NCI-H2196 (cell line): ENCODE measurements at regions not wholly inside any gene's neighbourhood (a gene's known extent, or its start where the extent isn't known, plus 50 kb on each side); places are given as distances from the start of the nearest gene placed in this dataset.
A peak's percentile ranks its signal among the peaks of the same experiment; 100 is the strongest.

Experiments used
- DNase-seq: peaks from one replicate; lab custom pipeline; 2025; ENCODE audit not compliant: unreplicated experiment; lab: John Stamatoyannopoulos, UW

DNA sequence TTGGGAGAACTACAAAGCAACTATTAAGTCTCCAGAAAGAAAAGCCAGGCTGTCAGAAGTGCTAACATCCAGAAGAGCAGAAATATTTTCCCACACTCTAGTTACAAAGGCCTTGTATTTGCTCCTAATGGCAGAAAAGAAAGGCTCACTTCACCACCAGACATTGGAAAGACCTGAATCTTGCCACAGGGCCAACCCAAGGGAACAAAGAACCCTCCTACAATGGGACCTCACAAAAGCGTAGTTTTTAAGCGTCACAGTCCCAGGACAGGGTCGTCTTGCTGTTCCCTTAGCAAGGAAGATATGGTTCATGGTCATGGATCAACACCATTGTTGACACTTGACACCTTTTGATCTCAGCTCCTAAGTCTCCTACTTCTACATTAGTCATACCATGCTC lies 119.1 kb downstream of the RPS29 start:
- no peak for DNase-seq

DNA sequence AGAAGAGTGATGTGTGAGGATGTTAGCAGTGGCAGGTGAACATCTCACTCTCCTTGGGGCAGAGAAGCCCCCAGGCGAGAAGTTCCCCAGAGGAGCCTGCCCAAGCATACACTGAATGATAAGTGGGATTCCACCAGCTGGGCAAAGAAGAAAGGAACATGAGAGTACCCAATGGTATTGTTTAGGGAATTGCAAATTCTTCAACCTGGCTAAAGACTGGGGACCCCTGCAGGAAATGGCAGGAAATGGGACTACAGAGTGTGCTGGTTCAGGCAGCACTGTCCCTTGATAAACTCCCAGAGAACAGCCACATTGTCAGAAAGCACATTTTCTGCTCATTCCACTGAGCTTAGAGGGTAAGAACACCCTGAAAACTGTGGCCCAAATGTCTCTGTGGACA lies 121.3 kb downstream of the RPS29 start:
- no peak for DNase-seq

DNA sequence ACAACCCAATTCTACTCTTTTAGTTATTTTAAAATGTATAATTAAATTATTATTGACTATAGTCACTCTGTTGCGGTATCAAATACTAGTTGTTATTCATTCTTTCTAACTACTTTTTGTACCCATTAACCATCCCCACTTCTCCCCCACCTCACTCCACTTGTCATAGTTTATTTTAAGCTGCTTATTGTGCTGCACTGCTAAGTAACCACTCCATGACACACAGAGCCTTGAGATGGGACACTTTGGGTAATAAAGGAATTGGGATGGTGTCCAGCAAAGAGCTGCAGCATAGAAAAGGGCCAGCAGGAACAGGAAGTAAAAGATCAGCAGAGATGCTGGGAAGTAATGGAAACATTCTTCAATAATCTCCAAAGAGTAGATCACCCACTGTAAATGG lies 123.0 kb downstream of the RPS29 start:
- no peak for DNase-seq

DNA sequence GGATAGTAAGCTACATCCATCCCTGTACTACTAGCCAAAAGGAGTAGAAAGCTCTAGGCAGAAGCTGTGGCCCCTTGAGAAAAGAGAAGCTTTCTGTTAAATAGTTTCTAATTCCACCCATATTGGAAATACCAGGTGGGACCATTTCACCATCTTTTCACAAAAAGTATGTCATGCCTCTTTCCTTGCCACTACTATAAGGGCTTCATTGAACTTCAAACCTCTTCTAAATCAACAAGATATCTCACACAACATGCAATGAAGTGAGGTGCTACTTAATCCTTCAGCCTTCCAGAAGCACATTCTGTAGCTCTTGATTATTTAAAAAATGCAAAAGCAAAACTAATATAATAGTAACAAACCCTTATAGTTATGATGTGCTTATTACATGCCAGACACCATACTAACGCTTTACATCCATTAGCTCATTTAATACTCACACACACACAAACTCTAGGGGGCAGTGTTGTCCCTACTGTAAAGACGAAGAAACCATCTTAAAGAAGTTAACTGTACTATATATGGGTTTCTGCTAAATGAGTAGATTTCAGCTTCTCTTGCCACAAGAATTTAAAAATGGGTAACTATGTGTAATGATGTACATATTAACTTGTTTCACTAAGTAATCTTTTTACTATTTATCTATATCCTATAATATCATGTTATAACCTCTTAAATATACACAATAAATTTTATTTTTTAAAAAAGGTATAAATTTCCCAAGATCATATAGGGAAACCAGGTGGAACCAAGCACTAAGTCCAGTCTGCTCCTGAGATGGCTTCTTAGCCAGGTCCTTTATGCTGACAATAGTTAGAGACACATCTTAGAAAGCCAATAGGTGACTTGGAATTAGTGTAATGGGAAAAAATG lies 124.4 kb downstream of the RPS29 start:
- DNase-seq, result peak; percentile 50

DNA sequence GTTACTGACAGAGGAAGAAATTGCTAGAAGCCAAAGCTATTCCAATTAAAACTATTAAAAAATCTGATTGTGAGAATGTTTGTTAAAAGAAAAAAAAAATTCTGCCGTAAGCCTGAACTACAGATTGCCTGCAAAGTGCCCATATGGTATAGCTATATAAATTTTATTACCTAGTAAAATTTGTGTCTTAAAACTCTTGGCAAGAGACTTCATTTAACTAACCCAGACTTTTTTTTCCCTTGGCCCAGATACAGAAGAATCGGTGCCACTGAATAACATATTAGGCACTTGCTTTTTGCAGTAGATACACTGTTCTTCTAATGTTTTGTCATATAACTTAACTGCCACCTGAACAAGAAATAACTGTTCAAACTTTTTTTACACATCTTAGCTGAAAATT lies 125.5 kb downstream of the RPS29 start:
- DNase-seq, result no peak

DNA sequence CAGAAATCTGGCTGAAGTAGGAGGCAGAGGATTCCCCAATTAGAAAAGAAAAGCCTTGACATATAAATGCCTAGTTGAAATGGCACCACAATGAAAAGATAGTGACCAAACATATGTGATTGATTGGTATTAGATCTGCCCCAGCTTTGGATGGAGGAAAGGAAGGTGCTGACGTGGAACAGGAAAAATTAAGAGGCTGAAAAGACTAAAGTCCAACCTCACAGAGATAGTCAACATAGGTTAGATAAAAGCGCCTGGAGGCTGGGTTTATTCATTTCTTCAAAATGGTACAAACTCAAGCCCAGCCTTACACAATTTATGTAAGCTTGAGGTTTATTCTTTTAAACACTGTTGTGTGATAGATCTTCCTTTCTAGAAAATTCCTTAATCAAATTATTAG lies 129.6 kb downstream of the RPS29 start:
- DNase-seq, result no peak

DNA sequence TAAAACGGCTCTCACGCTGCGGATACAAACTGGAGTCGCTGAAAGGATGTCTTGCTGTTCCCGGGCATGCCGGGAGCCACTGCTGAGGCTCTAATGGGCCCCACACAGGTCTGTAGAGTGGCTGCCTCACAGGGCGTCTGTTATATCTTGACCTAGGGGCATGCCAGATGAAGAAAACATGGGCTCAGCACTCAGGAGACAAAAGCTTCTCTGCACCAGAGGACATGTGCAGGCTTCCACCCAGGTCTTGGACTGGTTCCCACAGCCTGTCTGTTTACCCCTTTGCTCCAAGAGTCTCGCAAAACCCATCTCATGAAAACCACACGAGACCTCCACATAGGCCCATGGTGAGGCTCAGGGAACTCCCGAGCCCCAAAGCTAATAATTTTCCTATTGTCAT lies 134.2 kb downstream of the RPS29 start:
- no peak for DNase-seq

DNA sequence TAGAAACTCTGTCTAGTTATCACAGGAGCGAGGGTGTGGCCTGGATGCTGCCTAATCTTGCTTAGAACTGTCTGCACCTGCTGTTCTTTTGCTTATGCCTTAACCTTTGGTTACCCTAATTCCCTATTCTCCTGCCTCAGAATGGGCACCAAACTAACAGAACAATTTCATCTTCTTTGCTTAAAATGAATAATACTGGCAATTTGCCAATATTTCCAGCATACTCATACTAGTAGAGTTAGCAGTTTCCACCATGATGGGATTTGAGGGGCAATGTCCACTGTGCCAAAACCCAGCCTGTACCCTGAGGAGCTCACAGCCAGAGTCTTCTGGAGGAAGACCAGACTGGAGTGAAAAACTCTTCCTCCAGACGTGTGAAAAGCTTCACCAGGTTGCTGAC lies 136.4 kb downstream of the RPS29 start:
- no peak for DNase-seq

DNA sequence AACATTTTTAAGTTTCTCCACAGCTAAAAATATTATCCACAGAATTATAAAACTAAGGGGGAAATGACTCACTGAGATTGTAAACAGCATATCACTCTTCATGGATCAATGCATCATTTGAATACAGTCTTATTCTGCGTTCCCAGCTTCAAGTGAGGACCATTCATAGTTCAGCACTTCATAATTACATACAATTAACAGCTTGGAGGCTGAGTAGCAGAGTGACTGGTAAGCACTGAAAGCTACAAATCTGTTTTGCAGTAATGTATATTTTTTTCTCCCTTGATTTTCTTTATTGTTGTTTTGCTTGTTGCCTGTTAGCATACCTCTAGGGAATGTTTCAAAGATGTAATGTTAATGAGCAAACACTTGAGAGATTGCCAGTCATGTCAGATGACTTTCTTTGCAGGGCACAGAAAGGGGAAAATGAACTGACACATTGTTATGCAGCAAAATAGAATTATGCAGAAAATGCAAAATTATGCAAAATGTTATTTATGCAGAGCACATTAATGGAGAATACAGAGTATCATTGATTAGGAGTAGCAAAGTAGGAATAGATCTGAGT lies 138.6 kb downstream of the RPS29 start:
- DNase-seq, result no peak

DNA sequence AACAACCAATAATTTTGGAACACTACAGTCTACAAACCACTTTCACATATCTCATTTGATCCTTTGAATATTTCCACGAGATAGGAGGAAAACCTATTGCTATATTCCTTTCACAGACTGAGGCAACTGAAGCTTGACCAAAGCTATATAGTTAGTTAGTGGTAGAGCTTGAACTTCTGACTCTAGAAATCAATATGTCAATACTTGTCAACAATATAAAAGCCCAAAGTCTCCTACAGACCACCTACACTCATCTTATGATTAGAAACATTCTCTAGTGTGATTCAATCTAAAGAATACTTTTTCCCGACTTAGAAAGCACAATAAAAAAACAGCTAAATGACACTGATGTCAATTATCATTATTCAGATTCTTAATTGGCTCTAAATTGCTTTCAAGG lies 139.4 kb downstream of the RPS29 start:
- DNase-seq, result no peak

DNA sequence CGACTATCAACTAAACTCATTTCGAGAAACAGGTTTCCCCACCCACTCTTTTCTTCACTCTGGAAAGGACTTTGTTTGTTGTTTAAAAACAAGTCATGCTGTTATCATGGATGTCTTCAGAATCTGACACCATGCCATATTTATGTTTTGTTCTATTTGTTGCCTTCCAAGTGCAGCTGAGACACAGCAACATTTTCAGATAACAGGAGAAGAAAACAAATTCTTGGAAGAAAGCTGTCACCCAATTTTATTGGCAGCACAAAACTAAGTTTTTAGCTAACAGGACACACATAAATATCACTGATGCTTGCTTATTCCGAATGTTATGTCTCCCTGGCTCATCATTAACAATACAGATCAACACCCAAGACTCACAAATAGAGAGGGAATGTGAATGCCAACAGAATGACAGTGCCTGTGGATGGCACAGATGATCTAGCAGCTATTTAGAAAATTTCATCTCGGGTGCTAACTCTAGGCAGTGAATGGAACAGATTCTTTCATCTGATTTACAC lies 147.9 kb downstream of the RPS29 start:
- DNase-seq, result no peak

DNA sequence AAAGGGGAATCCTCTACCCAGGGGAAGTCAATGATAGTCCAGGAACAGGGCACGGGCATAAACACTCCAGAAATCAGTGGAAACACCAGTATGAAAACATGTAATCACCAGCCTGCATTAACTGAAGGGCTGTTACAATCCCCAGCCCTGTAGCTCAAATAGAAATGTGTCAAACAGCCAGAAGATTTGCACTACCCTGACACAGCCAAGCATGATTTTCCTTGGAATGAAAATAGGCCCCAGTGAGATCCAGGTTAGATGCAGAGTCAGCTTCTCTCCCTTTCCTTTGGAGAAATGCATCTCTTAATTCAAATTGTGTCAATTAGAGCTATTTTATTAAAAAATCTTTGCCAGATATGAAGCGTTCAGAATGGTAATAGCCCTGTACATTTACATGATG lies 158.1 kb downstream of the RPS29 start:
- no peak for DNase-seq

DNA sequence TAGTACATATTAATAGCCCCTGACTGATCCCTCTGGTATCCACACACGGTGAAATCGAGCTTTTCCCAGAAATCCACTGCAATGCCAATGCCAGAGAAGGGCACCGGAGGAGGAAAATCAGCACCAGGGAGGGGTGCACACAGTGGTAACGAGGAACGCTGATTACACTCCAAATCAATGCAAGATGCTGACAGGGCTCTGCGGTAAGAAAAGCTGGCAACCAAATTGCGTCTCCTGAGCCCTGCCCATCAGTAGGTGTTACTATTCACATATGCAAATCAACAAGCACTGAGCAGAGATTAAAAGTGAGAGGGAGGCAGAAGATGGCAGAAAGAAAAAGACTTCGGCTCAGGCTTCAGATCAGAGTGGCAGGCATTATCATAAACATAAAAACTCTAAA lies 159.1 kb downstream of the RPS29 start:
- no peak for DNase-seq

DNA sequence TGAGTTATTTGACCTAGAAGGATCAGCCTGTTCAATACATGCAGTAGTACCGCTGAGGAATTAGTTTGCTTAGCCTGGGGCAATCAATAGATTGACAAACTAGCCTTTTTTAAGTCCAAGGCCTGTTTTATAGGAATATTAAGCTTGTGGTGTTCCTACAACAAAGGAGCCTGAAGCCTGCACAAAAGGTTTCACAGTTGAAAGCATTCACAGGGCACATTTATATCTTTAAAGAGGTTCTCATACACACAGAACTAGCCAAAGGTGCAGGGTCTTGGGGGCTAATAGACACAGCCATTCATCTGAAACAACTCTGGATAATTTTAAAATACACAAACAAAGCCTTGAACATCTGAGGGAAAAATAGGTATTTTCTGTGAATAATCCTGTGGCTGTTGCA lies 160.3 kb downstream of the RPS29 start:
- DNase-seq, result no peak

DNA sequence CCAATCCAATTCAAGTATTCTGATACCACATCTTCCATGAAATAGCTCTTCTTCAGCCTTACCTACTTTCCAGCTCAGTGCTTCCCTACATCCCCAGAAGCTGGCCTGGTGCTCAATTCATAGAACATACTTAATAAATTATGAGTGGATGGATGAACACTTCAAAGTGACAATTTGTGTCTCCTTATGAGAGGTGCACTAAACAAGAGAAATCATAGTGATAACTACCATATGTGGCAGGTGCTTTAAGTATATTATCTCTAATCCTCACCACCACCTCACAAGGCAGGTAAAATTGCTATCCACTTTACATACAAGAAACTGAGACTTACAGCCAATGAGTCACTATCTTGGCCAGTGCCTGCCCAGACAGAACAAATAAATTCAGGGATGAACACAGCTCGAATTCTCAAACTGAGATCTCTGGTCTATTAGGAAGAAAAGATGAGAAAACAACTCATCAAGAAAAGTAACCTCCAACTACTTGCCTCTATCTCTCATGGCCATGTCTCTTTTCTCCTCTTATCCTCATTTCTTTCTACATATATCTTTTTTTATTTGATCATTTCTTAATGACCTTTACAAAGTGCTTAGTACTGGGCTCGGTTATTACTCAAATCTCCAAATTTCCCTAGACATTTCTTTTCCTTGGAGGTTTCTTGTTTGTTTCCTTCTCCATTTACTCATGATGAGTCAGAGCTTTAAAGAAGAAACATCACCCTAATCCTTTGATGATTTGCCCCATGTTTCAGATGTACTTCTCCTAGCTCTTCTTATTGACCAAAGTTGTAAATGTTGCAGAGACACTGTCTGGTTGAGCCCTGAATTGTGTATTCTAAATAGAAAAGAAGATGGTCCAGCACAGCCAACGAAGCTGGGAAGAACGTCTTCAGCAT lies 161.5 kb downstream of the RPS29 start:
- DNase-seq, result no peak

DNA sequence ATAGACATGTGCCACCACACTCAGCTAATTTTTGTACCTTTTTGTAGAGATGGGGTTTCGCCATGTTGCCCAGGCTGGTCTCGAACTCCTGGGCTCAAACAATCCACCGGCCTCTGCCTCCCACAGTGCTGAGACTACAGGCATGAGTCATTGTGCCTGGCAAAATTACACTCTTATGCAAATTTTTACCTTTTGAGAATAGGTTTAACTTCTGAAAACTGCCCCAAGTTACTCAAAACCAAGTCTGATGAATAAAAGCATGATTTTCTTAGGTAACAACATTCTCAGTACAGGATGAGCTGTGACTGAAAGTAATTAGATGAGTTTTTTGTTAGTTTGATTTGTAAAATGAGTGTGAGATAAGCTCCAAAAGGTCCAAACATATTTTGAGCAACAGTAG lies 166.0 kb downstream of the RPS29 start:
- no peak for DNase-seq

DNA sequence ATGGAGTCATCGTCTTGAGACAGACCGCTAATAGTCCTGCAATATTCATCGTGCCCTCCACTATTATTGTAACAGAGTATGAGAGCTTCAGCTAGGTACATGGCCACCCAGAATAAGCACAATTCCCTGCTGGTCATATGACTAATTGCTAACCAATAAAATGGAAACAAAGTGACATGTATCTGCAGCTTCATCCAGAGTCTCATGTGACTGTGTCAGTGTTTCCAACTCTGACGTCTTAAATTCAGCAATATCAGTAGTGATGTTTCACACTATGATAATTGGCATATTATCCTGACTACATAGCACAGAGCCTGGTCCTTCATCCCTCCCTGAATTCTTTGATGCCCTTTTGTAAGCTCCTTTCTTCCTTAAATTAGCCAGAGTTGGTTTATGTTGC lies 167.4 kb downstream of the RPS29 start:
- DNase-seq, result no peak

DNA sequence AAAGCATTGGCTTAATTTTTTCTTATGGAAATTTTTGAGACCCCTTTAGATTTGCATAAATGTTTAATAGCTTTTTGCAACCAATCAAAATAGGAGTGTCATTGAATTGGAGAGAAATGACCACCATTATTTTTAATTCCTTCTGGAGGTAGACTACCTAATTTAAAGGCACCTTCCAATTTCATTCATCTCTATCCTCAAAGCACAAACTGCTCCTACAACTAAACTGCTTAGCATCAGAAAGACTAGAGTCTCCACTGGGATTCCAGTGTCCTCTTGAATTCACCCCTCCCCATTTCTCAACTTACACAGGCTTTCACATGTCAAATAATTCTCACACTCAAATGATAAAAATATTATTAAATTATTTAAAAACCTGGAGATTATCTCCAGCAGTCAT lies 168.4 kb downstream of the RPS29 start:
- DNase-seq, result no peak

DNA sequence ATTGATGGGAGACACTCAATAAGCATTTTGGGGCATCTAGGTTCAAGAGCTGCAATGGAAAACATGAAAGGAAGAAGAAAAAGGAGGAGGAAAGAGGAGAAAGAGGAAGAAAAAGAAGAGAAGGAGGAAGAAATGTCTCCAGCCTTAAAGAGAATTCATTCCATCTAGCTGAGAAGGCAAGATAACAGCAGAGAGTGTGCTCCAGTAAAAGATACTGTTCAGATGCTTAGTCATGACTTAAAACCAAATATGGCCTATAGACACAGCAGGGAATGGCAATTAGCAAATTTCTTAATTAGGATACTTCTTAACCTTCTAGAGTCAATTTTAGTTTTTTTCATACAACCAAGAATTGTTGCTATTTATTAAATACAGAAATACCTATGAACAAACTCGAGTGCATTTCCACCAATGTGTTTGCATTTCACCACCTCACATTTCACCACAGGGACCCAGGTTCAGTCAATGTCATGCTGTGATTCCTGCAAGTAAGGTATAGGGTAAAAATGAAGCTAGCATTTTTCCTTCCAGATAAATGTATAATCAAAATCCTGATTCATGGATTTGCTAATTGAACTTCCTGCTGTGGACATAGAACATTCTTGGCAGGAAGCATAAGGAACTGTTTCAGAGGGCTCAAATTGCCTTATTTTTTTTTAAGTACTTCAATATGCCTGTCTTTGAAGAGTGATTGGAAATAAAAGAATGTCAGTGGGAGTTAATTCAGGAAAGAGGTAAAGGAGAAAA lies 177.8 kb downstream of the RPS29 start:
- no peak for DNase-seq

DNA sequence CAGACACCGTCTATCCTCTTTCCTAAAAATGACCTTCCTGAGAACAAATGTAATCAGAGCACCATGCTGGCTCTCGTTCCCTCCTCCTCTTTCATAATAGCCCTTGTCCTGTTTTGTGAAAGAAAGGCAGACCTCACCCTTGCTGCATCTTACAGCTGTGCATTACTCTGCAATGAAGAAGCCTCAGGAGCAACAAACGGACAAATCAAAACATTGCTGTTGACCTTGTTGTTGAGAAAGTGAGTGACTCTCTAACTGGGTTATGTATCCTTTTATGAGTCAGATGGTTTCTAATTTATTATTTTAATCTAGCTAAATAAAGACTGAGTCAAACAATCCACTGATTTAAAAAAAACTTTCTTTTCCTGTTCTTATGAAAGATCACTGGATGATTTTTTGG lies 180.9 kb downstream of the RPS29 start:
- no peak for DNase-seq

DNA sequence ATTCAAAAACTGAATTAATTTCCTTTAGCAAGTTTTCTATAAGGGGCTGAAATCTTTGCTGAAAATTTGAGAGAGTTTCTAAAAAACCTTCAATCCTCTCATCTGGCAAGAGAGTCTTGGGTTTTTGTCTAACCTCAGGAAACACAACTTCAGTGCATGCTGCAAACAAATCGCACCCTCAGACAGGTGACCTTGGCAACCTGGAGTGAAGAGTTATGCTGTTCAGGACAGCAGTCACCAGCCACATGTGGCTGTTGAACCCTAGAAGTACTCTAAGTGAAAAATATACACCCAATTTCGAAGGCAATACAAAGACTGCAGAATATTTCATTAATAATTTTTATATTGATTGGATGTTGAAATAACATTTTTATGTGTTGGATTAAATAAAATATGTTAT lies 184.8 kb downstream of the RPS29 start:
- no peak for DNase-seq
